H1 (cell line): ENCODE measurements at regions not wholly inside any gene's neighbourhood (a gene's known extent, or its start where the extent isn't known, plus 50 kb on each side); places are given as distances from the start of the nearest gene placed in this dataset.

Experiments used
- CTCF ChIA-PET: fragments of 300-600 bp; sonication (Branson Sonifier 250); formaldehyde crosslinking; loops from one replicate; lab custom pipeline; 2021; ENCODE audit not compliant: partially characterized antibody; lab: Charles Lee
- POLR2A ChIA-PET: fragments of 300-600 bp; sonication (Branson Sonifier 250); formaldehyde crosslinking; loops from one replicate; lab custom pipeline; 2021; ENCODE audit warnings: inconsistent platforms; ENCODE audit not compliant: partially characterized antibody; lab: Charles Lee
- DNase-seq, 2 experiments: peaks; one replicate each; pipeline versions ENCODE4 v3.0.0 to v3.0.0-alpha.2; 2010 to 2022; ENCODE audit warnings: low spot score in 2 of 2, low read depth in 1 of 2, mixed read lengths in 1 of 2
- FAIRE-seq: peaks from 2 replicates; lab custom pipeline; 2011; peaks lifted over from hg19 to GRCh38; lab: Jason Lieb, UNC
- H2AFZ ChIP-seq: 2 replicates; pipeline ENCODE4 v1.8.1; 2012; ENCODE audit warnings: low read length, inconsistent platforms
- H2AK5ac ChIP-seq: 2 replicates; pipeline ENCODE4 v1.6.1; 2013; ENCODE audit warnings: low read depth, low read length
- H2BK120ac ChIP-seq: replicated peaks from 2 replicates; pipeline ENCODE3; 2013; ENCODE audit warnings: low read depth, low read length, inconsistent platforms
- H2BK12ac ChIP-seq: 2 replicates; pipeline ENCODE4 v1.6.1; 2013; ENCODE audit warnings: low read depth, low read length
- H2BK15ac ChIP-seq: 2 replicates; pipeline ENCODE4 v1.6.1; 2013; ENCODE audit warnings: low read length
- H2BK20ac ChIP-seq: 2 replicates; pipeline ENCODE4 v1.6.1; 2013; ENCODE audit warnings: low read length
- H2BK5ac ChIP-seq: 2 replicates; pipeline ENCODE4 v1.6.1; 2013; ENCODE audit warnings: low read depth, low read length
- H3K14ac ChIP-seq: 2 replicates; pipeline ENCODE4 v1.6.1; 2013; ENCODE audit warnings: inconsistent platforms; ENCODE audit not compliant: insufficient read length
- H3K18ac ChIP-seq: 2 replicates; pipeline ENCODE4 v1.6.1; 2013; ENCODE audit warnings: low read length; ENCODE audit errors: extremely low read depth
- H3K23ac ChIP-seq: 2 replicates; pipeline ENCODE4 v1.6.1; 2013; ENCODE audit warnings: inconsistent platforms; ENCODE audit not compliant: insufficient read length
- H3K23me2 ChIP-seq: 2 replicates; pipeline ENCODE4 v1.6.1; 2013; ENCODE audit warnings: low read depth, low read length
- H3K27ac ChIP-seq: 2 replicates; pipeline ENCODE4 v1.6.1; 2011; ENCODE audit warnings: low read depth, low read length, inconsistent platforms
- H3K27me3 ChIP-seq, 4 experiments: replicated peaks in 1 of 4; 1 replicate in 1 of 4; 2 replicates in 3 of 4; pipeline versions ENCODE4 v1.6.1 to v1.8.1; 2011 to 2013; ENCODE audit warnings: low read length in 3 of 4, mild to moderate bottlenecking in 3 of 4, inconsistent platforms in 2 of 4, mixed read lengths in 2 of 4, moderate library complexity in 1 of 4; ENCODE audit not compliant: control insufficient read depth in 3 of 4, insufficient read depth in 3 of 4; ENCODE audit errors: extremely low read depth in 1 of 4
- H3K36me3 ChIP-seq, 4 experiments: 2 replicates each; pipeline versions ENCODE4 v1.6.1 to v1.8.1; 2011 to 2013; ENCODE audit warnings: mild to moderate bottlenecking in 4 of 4, low read length in 3 of 4, moderate library complexity in 2 of 4, control low read depth in 1 of 4, inconsistent platforms in 1 of 4; ENCODE audit not compliant: insufficient read depth in 4 of 4, control insufficient read depth in 2 of 4
- H3K4ac ChIP-seq: replicated peaks from 2 replicates; pipeline ENCODE3; 2013; ENCODE audit warnings: low read length, low read depth, mixed read lengths, inconsistent platforms; ENCODE audit not compliant: insufficient read length
- H3K4me1 ChIP-seq, 4 experiments: replicated peaks in 1 of 4; 1 replicate in 1 of 4; 2 replicates in 3 of 4; pipeline versions ENCODE4 v1.6.1 to v1.8.1; 2011 to 2013; ENCODE audit warnings: low read length in 3 of 4, inconsistent platforms in 2 of 4, mixed read lengths in 1 of 4; ENCODE audit not compliant: insufficient read depth in 4 of 4, control insufficient read depth in 3 of 4
- H3K4me2 ChIP-seq, 2 experiments: 2 replicates each; pipeline versions ENCODE4 v1.6.1 to v1.8.1; 2011 to 2013; ENCODE audit warnings: low read depth in 2 of 2, low read length in 2 of 2, control low read depth in 1 of 2, inconsistent platforms in 1 of 2, mild to moderate bottlenecking in 1 of 2; ENCODE audit not compliant: insufficient read depth in 1 of 2
- H3K4me3 ChIP-seq, 4 experiments: fragments of 200-600, 300-600 bp in 1 of 4; sonication (generic), shearing (Covaris generic), sonication (Bioruptor Twin) in 1 of 4; 2 replicates each; pipeline versions ENCODE4 v1.5.1 to v1.8.1; 2011 to 2016; ENCODE audit warnings: low read length in 4 of 4, low read depth in 3 of 4, control low read depth in 2 of 4, inconsistent platforms in 2 of 4, mild to moderate bottlenecking in 2 of 4, mixed read lengths in 1 of 4, moderate library complexity in 1 of 4; ENCODE audit not compliant: insufficient read depth in 2 of 4; ENCODE audit errors: extremely low read depth in 1 of 4
- H3K56ac ChIP-seq: replicated peaks from 2 replicates; pipeline ENCODE3; 2013; ENCODE audit warnings: low read depth, mild to moderate bottlenecking, mixed read lengths, low read length, inconsistent platforms; ENCODE audit not compliant: insufficient read length
- H3K79me1 ChIP-seq: 2 replicates; pipeline ENCODE4 v1.6.1; 2013; ENCODE audit warnings: low read depth, low read length, control low read depth
- H3K79me2 ChIP-seq, 2 experiments: 2 replicates each; pipeline versions ENCODE4 v1.6.1 to v1.8.1; 2012 to 2013; ENCODE audit warnings: low read length in 2 of 2, mild to moderate bottlenecking in 2 of 2, inconsistent platforms in 1 of 2; ENCODE audit not compliant: insufficient read depth in 2 of 2, control insufficient read depth in 1 of 2
- H3K9ac ChIP-seq, 4 experiments: replicated peaks in 1 of 4; 1 replicate in 1 of 4; 2 replicates in 3 of 4; pipeline versions ENCODE4 v1.6.1 to v1.8.1; 2011 to 2013; ENCODE audit warnings: low read depth in 3 of 4, low read length in 3 of 4, control low read depth in 2 of 4, mild to moderate bottlenecking in 2 of 4, moderate library complexity in 2 of 4, inconsistent platforms in 1 of 4; ENCODE audit errors: extremely low read depth in 1 of 4
- H3K9me3 ChIP-seq, 2 experiments: 2 replicates each; pipeline versions ENCODE4 v1.6.1 to v1.8.1; 2012 to 2013; ENCODE audit warnings: mild to moderate bottlenecking in 2 of 2, moderate library complexity in 2 of 2, control low read depth in 1 of 2, inconsistent platforms in 1 of 2, low read depth in 1 of 2, low read length in 1 of 2, mixed read lengths in 1 of 2; ENCODE audit not compliant: insufficient read depth in 2 of 2
- H4K20me1 ChIP-seq, 2 experiments: replicated peaks in 1 of 2; 2 replicates each; pipeline versions ENCODE3 to v1.8.1; 2011 to 2013; ENCODE audit warnings: inconsistent platforms in 2 of 2, low read length in 2 of 2, mild to moderate bottlenecking in 1 of 2; ENCODE audit not compliant: insufficient read depth in 2 of 2, control insufficient read depth in 1 of 2
- H4K5ac ChIP-seq: 2 replicates; pipeline ENCODE4 v1.6.1; 2013; ENCODE audit warnings: low read length, low read depth, mixed read lengths, inconsistent platforms; ENCODE audit not compliant: insufficient read length
- H4K8ac ChIP-seq: 2 replicates; pipeline ENCODE4 v1.8.0; 2013; ENCODE audit warnings: mild to moderate bottlenecking, moderate library complexity, low read length, inconsistent platforms; ENCODE audit not compliant: insufficient read depth; ENCODE audit errors: extremely low read depth
- H4K91ac ChIP-seq: replicated peaks from 2 replicates; pipeline ENCODE3; 2013; ENCODE audit warnings: low read length, mixed read lengths, inconsistent platforms; ENCODE audit not compliant: insufficient read length
- ATF2 ChIP-seq: IDR thresholded peaks from 2 replicates; pipeline ENCODE4 v1.6.1; 2012; ENCODE audit warnings: low read length, inconsistent platforms
- BCL11A ChIP-seq, 2 experiments: IDR thresholded peaks; one replicate each; pipeline ENCODE4 v1.6.1; 2011; ENCODE audit warnings: low read depth in 2 of 2, low read length in 2 of 2, mild to moderate bottlenecking in 2 of 2
- BRCA1 ChIP-seq: IDR thresholded peaks from 2 replicates; pipeline ENCODE4 v1.6.1; 2012; ENCODE audit warnings: low read depth, low read length, improper control_type of control experiment
- CBX5 ChIP-seq: fragments of 300-800, 300-1000 bp; sonication (generic); IDR thresholded peaks from 2 replicates; pipeline ENCODE4 v1.7.1; 2016; ENCODE audit warnings: antibody characterized with exemption, low read length, low read depth
- MAFK ChIP-seq: IDR thresholded peaks from 2 replicates; pipeline ENCODE4 v1.6.1; 2012; ENCODE audit warnings: low read depth, mild to moderate bottlenecking, improper control_type of control experiment, low read length
- WGBS, 2 experiments: shearing (Covaris generic) in 1 of 2; methylation state at CpG; one replicate each; pipeline versions ENCODE4 v1.1.6 to v1.1.7; 2013 to 2015; ENCODE audit warnings: low lambda C conversion rate in 2 of 2, mixed read lengths in 2 of 2, inconsistent platforms in 1 of 2, low coverage in 1 of 2, missing lambda C conversion rate in 1 of 2; ENCODE audit not compliant: insufficient replicate concordance in 2 of 2, insufficient coverage in 1 of 2, insufficient read length in 1 of 2; ENCODE audit errors: extremely low coverage in 1 of 2, missing lambda C conversion rate in 1 of 2; 5-methylcytosine and 5-hydroxymethylcytosine counted together

- no peak overlapping the region for H2BK120ac ChIP-seq
- DNase-seq: no peak
- H4K8ac ChIP-seq: no peak overlapping the region
- no peaks in the 10 kb centered on the region for H4K20me1 ChIP-seq
- no peak overlapping the region for H2BK20ac ChIP-seq
- H3K23me2 ChIP-seq: no peaks in the 10 kb centered on the region
- H3K36me3 ChIP-seq: no peaks in the 10 kb centered on the region
- no peak overlapping the region for H3K23ac ChIP-seq
- H3K14ac ChIP-seq: no peak overlapping the region
- H3K79me2 ChIP-seq: no peaks in the 10 kb centered on the region
- H3K4ac ChIP-seq: no peak overlapping the region
- no peaks in the 10 kb centered on the region for H3K27me3 ChIP-seq
- FAIRE-seq: no peak
- H3K4me2 ChIP-seq: no peak overlapping the region
- 89% methylated on average over 3 of the region's 3 CpGs; no CpG with 5 or more reads in 1 of the 2 experiments for whole genome bisulfite sequencing, 2 experiments
- no peak overlapping the region for H3K4me3 ChIP-seq
- POLR2A ChIA-PET: no interaction called here
- H2BK12ac ChIP-seq: no peak overlapping the region
- no peak overlapping the region for H2BK5ac ChIP-seq
- CTCF ChIA-PET: interaction anchor here (1.5 kb wide), 1 partner anchor 41 kb away, joined by 3 read pairs; no protein-coding TSS in a partner anchor
- no peaks in the 10 kb centered on the region for H3K9me3 ChIP-seq
- H4K91ac ChIP-seq: no peak overlapping the region
- H3K79me1 ChIP-seq: no peaks in the 10 kb centered on the region
- H3K18ac ChIP-seq: no peak overlapping the region
- no peak overlapping the region for H3K9ac ChIP-seq
- H2BK15ac ChIP-seq: no peak overlapping the region
- H3K56ac ChIP-seq: no peak overlapping the region
- H2AK5ac ChIP-seq: no peak overlapping the region
- no peak overlapping the region for H4K5ac ChIP-seq
- H3K4me1 ChIP-seq: no peaks in the 10 kb centered on the region
- H3K27ac ChIP-seq: no peak overlapping the region
- no peak overlapping the region for H2AFZ ChIP-seq
- TF ChIP-seq ATF2 (no peak), MAFK (no peak), CBX5 (no peak), BRCA1 (no peak), BCL11A (IDR thresholded peaks at IDR 0.05; ENCODE audit: low read depth in 2 of 2, low read length in 2 of 2) (no peak)
Measured at GRCh38 chr5:162567644-162568043, 500.1 kb downstream of the GABRG2 start.
